Heart right ventricle (tissue), 16 donors: ENCODE measurements at regions not wholly inside any gene's neighbourhood (a gene's known extent, or its start where the extent isn't known, plus 50 kb on each side); places are given as distances from the start of the nearest gene placed in this dataset.
"Not testable (repeated sequence)": the region's sequence is repeated elsewhere in the genome, so short reads cannot be mapped to it uniquely, and the experiment has no call there.

Experiments used
- ATAC-seq, 8 donors: fragments of 200-7000 bp; cut with Tn5 transposase; one replicate each; pipeline ENCODE4 v1.9.1; 2020; ENCODE audit warnings: mild to moderate bottlenecking in 8 of 8, moderate library complexity in 8 of 8, moderate number of reproducible peaks in 1 of 8
- DNase-seq, 2 donors: peaks; one replicate each; pipeline ENCODE4 v3.0.0-alpha.2; 2020
- H3K27ac ChIP-seq, 10 donors: fragments of 200-600 bp; sonication (generic) in 2 of 10; one replicate each; pipeline versions ENCODE4 v1.5.0 to v1.8.0; 2020 to 2022; ENCODE audit warnings: mild to moderate bottlenecking in 3 of 10
- H3K27me3 ChIP-seq, 7 donors: fragments of 200-600 bp; one replicate each; pipeline ENCODE4 v1.8.0; 2021 to 2022; ENCODE audit warnings: mild to moderate bottlenecking in 2 of 7
- H3K36me3 ChIP-seq, 9 donors: fragments of 200-600 bp; sonication (generic) in 1 of 9; one replicate each; pipeline versions ENCODE4 v1.5.0 to v1.8.0; 2020 to 2022; ENCODE audit warnings: mild to moderate bottlenecking in 2 of 9
- H3K4me1 ChIP-seq, 9 donors: fragments of 200-600 bp; sonication (generic) in 1 of 9; one replicate each; pipeline versions ENCODE4 v1.5.0 to v1.8.0; 2020 to 2022; ENCODE audit warnings: mild to moderate bottlenecking in 4 of 9
- H3K4me3 ChIP-seq, 10 donors: fragments of 200-600 bp; sonication (generic) in 2 of 10; one replicate each; pipeline versions ENCODE4 v1.5.0 to v1.8.0; 2020 to 2022; ENCODE audit warnings: mild to moderate bottlenecking in 7 of 10, moderate library complexity in 2 of 10
- H3K9me3 ChIP-seq, 11 donors: fragments of 200-600 bp in 10 of 11; sonication (generic) in 2 of 11; one replicate each; pipeline versions ENCODE4 v1.5.0 to v1.8.0; 2013 to 2022; ENCODE audit warnings: mild to moderate bottlenecking in 2 of 11, control low read depth in 1 of 11, moderate library complexity in 1 of 11
- CTCF ChIP-seq, 9 donors: fragments of 200-600 bp; sonication (generic) in 2 of 9; IDR thresholded peaks; one replicate each; pipeline versions ENCODE4 v1.5.0 to v1.8.0; 2021 to 2022; ENCODE audit warnings: antibody characterized with exemption in 9 of 9, mild to moderate bottlenecking in 5 of 9, moderate library complexity in 1 of 9
- whole genome bisulfite sequencing, 2 donors: extraction: QIAGEN DNeasy Blood & Tissue Kit; methylation state at CpG; one replicate each; pipeline ENCODE4 v1.1.7; 2013; ENCODE audit warnings: inconsistent platforms in 1 of 2; 5-methylcytosine and 5-hydroxymethylcytosine counted together
- intact Hi-C, 10 donors: fragments of 100-400 bp; cut with DNase I; formaldehyde crosslinking; loops; one replicate each; pipeline versions ENCODE4 v1.11.1 to v1.14.2; 2022
- donor health status: Arrhythmogenic right ventricular cardiomyopathy.
- donor health status: ischemic (EF 13 %, LVEDD 7.1; RV severe dilation, severe dysfunction).
- donor health status: healthy with polysubstance abuse.
- donor health status: DM: no; HTN: yes; CAD: no.
- donor health status: DM: no; HTN: no; CAD: no.
- donor health status: ischemic (EF 25% LVEDD 6.9; RV normal size, moderate dysfunction).
- donor health status: ischemic (EF 25% LVEDD 5.7; RV mildly dilated, moderate dysfunction).
- donor health status: healthy.
- donor health status: DM: yes; HTN: yes; CAD: no.
- donor health status: Ischemic cardiomyopathy.
- donor health status: ischemic (EF 35%, LVEDD 5.7; RV mildly dilated, moderate dysfunction).
- donor health status: nonischemic (EF 11% LVEDD 7.7; RV severe dilation, severe dysfunction).
- donor health status: DM: yes; HTN: yes; CAD: no.
- donor health status: PGD.
- donor health status: ischemic (EF 29% LVEDD 5.4; RV normal size, mild dysfunction).
- donor health status: nonischemic (EF 23%, LVEDD 6.1; RV moderate dilation, normal function).

- peaks cover 0 to 6% (median 0%) of the 10 kb centered on the region in 9 donors for H3K4me1 ChIP-seq
- H3K36me3 ChIP-seq = no peaks in the 10 kb centered on the region
- H3K27me3 ChIP-seq = peaks cover 0 to 87% (median 63%) of the 10 kb centered on the region in 7 donors
- intact Hi-C loops = no loop called here
- TF ChIP-seq CTCF (IDR thresholded peaks at IDR 0.05) = no peak
- no peak for ATAC-seq
- H3K4me3 ChIP-seq = no peak overlapping the region
- H3K27ac ChIP-seq = no peak overlapping the region
- DNase-seq = no peak
- H3K9me3 ChIP-seq = no peaks in the 10 kb centered on the region
- 73% methylated on average over 8 of the region's 8 CpGs for WGBS, 2 donors
Observed at GRCh38 chr4:183011213-183011907, 87.7 kb upstream of the WWC2 start.

GRCh38 chr4:183008492-183008891 lies 90.6 kb upstream of the WWC2 start:
- Histone ChIP-seq H3K9me3 (peaks cover 0 to 5% (median 0%) of the 10 kb centered on the region in 11 donors), H3K27ac (no peak overlapping the region), H3K36me3 (no peaks in the 10 kb centered on the region), H3K4me1 (no peaks in the 10 kb centered on the region), H3K4me3 (no peak overlapping the region), H3K27me3 (peaks cover 0 to 65% (median 51%) of the 10 kb centered on the region in 7 donors)
- intact Hi-C loops = no loop called here
- no peak for DNase-seq
- 15 to 16% methylated on average over 9 of the region's 9 CpGs for WGBS, 2 donors
- TF ChIP-seq CTCF (IDR thresholded peaks at IDR 0.05) = no peak
- ATAC-seq = no peak

- H3K9me3 ChIP-seq, H3K4me1 ChIP-seq, H3K36me3 ChIP-seq, H3K4me3 ChIP-seq, DNase-seq, ATAC-seq, intact Hi-C loops, H3K27ac ChIP-seq: not testable (repeated sequence)
- peaks cover 0 to 34% (median 18%) of the 10 kb centered on the region in 7 donors for H3K27me3 ChIP-seq
Observed at GRCh38 chr4:183004370-183004769, 87.2 kb upstream of the DCTD start.

GRCh38 chr4:182994171-182994570 lies 77.0 kb upstream of the DCTD start:
- H3K36me3 ChIP-seq = no peaks in the 10 kb centered on the region
- no peak overlapping the region for H3K4me3 ChIP-seq
- 81 to 85% methylated on average over 1 of the region's 1 CpG for WGBS, 2 donors
- H3K4me1 ChIP-seq = no peaks in the 10 kb centered on the region
- no peaks in the 10 kb centered on the region for H3K27me3 ChIP-seq
- no peak for TF ChIP-seq CTCF (IDR thresholded peaks at IDR 0.05)
- H3K27ac ChIP-seq = no peak overlapping the region
- peaks cover 0 to 50% (median 23%) of the 10 kb centered on the region in 11 donors for H3K9me3 ChIP-seq
- no peak for DNase-seq
- intact Hi-C loops = no loop called here
- no peak for ATAC-seq

GRCh38 chr4:182978152-182978827 lies 61.1 kb upstream of the DCTD start:
- no peak for TF ChIP-seq CTCF (IDR thresholded peaks at IDR 0.05)
- Histone ChIP-seq H3K36me3 (no peaks in the 10 kb centered on the region), H3K27ac (no peak overlapping the region), H3K4me3 (no peak overlapping the region), H3K4me1 (peaks cover 0 to 15% (median 0%) of the 10 kb centered on the region in 9 donors), H3K9me3 (peaks cover 0 to 8% (median 0%) of the 10 kb centered on the region in 11 donors), H3K27me3 (peaks cover 0 to 3% (median 0%) of the 10 kb centered on the region in 7 donors)
- no peak for DNase-seq
- intact Hi-C loops = no loop called here
- 69 to 84% methylated on average over 8 of the region's 8 CpGs for WGBS, 2 donors
- ATAC-seq = no peak
